VCaP (cell line): ENCODE measurements at regions not wholly inside any gene's neighbourhood (a gene's known extent, or its start where the extent isn't known, plus 50 kb on each side); places are given as distances from the start of the nearest gene placed in this dataset.

Experiments used
- H3K27ac ChIP-seq: fragments of 450-650 bp; 2 replicates; pipeline ENCODE4 v1.5.1; 2017
- CTCF ChIP-seq: fragments of 450-650 bp; conservative IDR thresholded peaks from 2 replicates; pipeline ENCODE4 v1.5.1; 2017; ENCODE audit warnings: mild to moderate bottlenecking, moderate library complexity

DNA sequence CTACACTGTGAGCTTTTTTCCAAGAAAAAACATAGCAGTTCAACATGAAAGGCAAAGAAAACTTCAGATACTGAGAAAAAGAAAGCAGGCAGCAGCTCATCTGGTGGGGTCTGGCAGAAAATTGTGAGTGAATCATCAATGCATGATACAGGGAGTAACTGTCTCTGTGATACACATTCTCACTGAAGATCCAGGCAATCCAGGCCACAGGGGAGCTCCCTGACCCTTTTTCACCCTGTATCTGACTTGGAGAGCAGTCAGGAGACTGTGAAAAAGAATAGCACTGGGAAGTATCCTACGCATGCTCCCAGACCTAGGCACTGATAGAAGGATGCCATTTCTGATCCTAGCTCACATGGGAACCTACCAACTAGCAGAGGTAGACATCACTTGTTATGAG is 269.8 kb downstream of the MBNL1 start:
- H3K27ac ChIP-seq = no peak overlapping the region
- TF ChIP-seq CTCF = no peak

DNA sequence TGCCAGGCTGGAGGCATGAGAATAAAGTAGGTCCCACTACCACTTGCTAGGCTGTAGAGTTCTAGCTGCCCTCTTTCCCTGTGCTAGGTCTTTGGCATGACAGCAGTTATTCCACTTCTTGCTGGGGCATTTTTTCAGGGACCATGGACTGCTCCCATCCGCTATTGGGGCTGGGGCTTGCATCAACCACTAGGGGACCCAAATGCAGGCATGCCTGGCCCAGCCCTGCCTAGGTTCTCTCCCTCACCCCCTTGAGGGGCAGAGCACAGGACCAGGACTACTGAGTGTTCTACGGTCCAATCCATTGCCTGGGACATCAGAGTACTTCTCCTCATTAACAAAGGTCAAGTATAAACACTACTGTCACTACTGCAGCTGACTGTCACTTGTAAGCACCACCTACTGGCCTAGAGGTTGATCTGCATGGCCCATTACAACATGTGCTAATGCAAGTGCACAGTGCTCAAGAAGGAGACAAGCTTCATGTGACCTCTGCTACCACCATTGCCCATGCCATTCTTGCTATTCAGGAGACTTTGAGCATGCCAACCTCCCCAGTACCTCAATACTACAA is 270.5 kb downstream of the MBNL1 start:
- H3K27ac ChIP-seq = no peak overlapping the region
- TF ChIP-seq CTCF = no peak

DNA sequence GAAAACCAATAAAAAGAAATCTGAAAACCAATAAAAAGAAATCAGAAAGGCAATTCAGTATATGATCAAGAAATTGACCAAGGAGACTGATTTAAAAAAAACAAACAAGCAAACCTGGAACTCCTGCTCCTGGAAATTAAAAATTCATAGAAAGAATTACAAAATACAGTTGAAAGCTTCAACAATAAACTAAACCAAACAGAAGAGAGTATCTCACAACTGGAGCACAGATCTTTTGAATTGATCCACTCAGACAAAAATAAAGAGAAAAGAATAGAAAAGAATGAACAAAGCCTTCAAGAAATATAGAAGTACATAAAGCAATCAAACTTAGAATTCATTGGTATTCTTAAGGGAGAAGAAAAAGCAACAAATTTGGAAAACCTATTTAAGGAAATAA is 271.4 kb downstream of the MBNL1 start:
- no peak for TF ChIP-seq CTCF

DNA sequence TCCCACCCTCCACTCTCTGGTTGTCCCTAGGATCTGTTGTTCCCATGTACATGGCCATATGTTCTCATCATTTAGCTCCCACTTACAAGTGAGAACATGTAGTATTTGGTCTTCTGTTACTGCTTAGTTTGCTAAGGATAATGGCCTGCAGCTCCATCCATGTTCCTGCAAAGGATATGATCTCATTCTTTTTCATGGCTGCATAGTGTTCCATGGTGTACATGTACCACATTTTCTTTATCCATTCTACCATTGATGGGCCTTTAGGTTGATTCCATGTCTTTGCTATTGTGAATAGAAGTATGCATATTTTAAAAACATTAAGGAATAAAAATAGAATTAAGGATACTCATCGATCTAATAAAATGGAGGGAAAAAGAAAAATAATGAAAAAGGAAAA is 278.4 kb downstream of the MBNL1 start:
- no peak overlapping the region for H3K27ac ChIP-seq
- no peak for TF ChIP-seq CTCF

More for the DNA sequence above, 271.4 kb downstream of the MBNL1 start:
- H3K27ac ChIP-seq = no peak overlapping the region

- TF ChIP-seq CTCF = no peak
- no peak overlapping the region for H3K27ac ChIP-seq
Observed at GRCh38 chr3:152549263-152549662, 280.5 kb downstream of the MBNL1 start.

- no peak for TF ChIP-seq CTCF
- no peak overlapping the region for H3K27ac ChIP-seq
Observed at GRCh38 chr3:152550284-152550683, 281.6 kb downstream of the MBNL1 start.

GRCh38 chr3:152554980-152555379 is 280.0 kb upstream of the P2RY1 start:
- TF ChIP-seq CTCF = no peak

More at GRCh38 chr3:152554980-152555379, 280.0 kb upstream of the P2RY1 start:
- no peak overlapping the region for H3K27ac ChIP-seq
